Ureter (tissue), 1 donor: ENCODE measurements at regions not wholly inside any gene's neighbourhood (a gene's known extent, or its start where the extent isn't known, plus 50 kb on each side); places are given as distances from the start of the nearest gene placed in this dataset.
"Not testable (repeated sequence)": the region's sequence is repeated elsewhere in the genome, so short reads cannot be mapped to it uniquely, and the experiment has no call there.

Experiments
- DNase-seq: peaks from one replicate; pipeline ENCODE4 v3.0.0-alpha.2; 2020; ENCODE audit warnings: low spot score
- donor health status: DM: yes; HTN: yes; CAD: no.

GRCh38 chr1:146641534-146641933 lies 296.6 kb upstream of the NBPF12 start:
- not testable (repeated sequence) for DNase-seq

GRCh38 chr1:146640671-146641070 lies 297.5 kb upstream of the NBPF12 start:
- not testable (repeated sequence) for DNase-seq

GRCh38 chr1:146630302-146630701 lies 307.8 kb upstream of the NBPF12 start:
- not testable (repeated sequence) for DNase-seq

- not testable (repeated sequence) for DNase-seq
Observed at GRCh38 chr1:146618582-146618981, 319.5 kb upstream of the NBPF12 start.

GRCh38 chr1:146604681-146605080 lies 333.4 kb upstream of the NBPF12 start:
- not testable (repeated sequence) for DNase-seq

GRCh38 chr1:146600720-146601307 lies 337.3 kb upstream of the NBPF12 start:
- DNase-seq, result not testable (repeated sequence)

GRCh38 chr1:146599906-146600305 lies 338.2 kb upstream of the NBPF12 start:
- DNase-seq, result not testable (repeated sequence)

- DNase-seq, result not testable (repeated sequence)
Observed at GRCh38 chr1:146581229-146581628, 352.4 kb upstream of the NOTCH2NLA start.

GRCh38 chr1:146567541-146567940 lies 338.7 kb upstream of the NOTCH2NLA start:
- not testable (repeated sequence) for DNase-seq

GRCh38 chr1:146558032-146558431 lies 329.2 kb upstream of the NOTCH2NLA start:
- DNase-seq, result not testable (repeated sequence)

- not testable (repeated sequence) for DNase-seq
Observed at GRCh38 chr1:146556405-146556804, 327.6 kb upstream of the NOTCH2NLA start.

- not testable (repeated sequence) for DNase-seq
Observed at GRCh38 chr1:146552414-146552813, 323.6 kb upstream of the NOTCH2NLA start.

- not testable (repeated sequence) for DNase-seq
Observed at GRCh38 chr1:146548684-146549083, 319.9 kb upstream of the NOTCH2NLA start.

GRCh38 chr1:146546189-146546588 lies 317.4 kb upstream of the NOTCH2NLA start:
- not testable (repeated sequence) for DNase-seq

GRCh38 chr1:146537775-146538373 lies 309.1 kb upstream of the NOTCH2NLA start:
- DNase-seq, result not testable (repeated sequence)

GRCh38 chr1:146536028-146536427 lies 307.2 kb upstream of the NOTCH2NLA start:
- DNase-seq, result not testable (repeated sequence)

GRCh38 chr1:146535575-146535974 lies 306.8 kb upstream of the NOTCH2NLA start:
- not testable (repeated sequence) for DNase-seq

GRCh38 chr1:146530958-146531357 lies 302.1 kb upstream of the NOTCH2NLA start:
- DNase-seq, result not testable (repeated sequence)

- not testable (repeated sequence) for DNase-seq
Observed at GRCh38 chr1:146522812-146523211, 294.0 kb upstream of the NOTCH2NLA start.

- DNase-seq, result not testable (repeated sequence)
Observed at GRCh38 chr1:146522345-146522744, 293.5 kb upstream of the NOTCH2NLA start.

- not testable (repeated sequence) for DNase-seq
Observed at GRCh38 chr1:146521804-146522203, 293.0 kb upstream of the NOTCH2NLA start.

GRCh38 chr1:146513754-146514153 lies 284.9 kb upstream of the NOTCH2NLA start:
- not testable (repeated sequence) for DNase-seq

- DNase-seq, result not testable (repeated sequence)
Observed at GRCh38 chr1:146511047-146511777, 282.4 kb upstream of the NOTCH2NLA start.
